Motor neuron (in vitro differentiated cells): ENCODE measurements at regions not wholly inside any gene's neighbourhood (a gene's known extent, or its start where the extent isn't known, plus 50 kb on each side); places are given as distances from the start of the nearest gene placed in this dataset.

ENCODE experiments used
- ATAC-seq, 8 experiments: fragments of 200-7000 bp; cut with Tn5 transposase; replicated peaks in 6 of 8; 2 replicates each; pipeline ENCODE4 v1.8.0; 2021; ENCODE audit warnings: mild to moderate bottlenecking in 8 of 8, moderate library complexity in 8 of 8
- H3K27ac ChIP-seq, 2 donors: fragments of 250-450 bp; sonication (Bioruptor Pico); 2 replicates each; pipeline ENCODE4 v1.9.0; 2021; ENCODE audit warnings: antibody characterized with exemption in 2 of 2, mild to moderate bottlenecking in 2 of 2, moderate library complexity in 1 of 2
- H3K4me1 ChIP-seq, 2 donors: fragments of 250-450 bp; sonication (Bioruptor Pico); replicated peaks in 1 of 2; 2 replicates each; pipeline ENCODE4 v1.6.1; 2021; ENCODE audit warnings: antibody characterized with exemption in 2 of 2, mild to moderate bottlenecking in 2 of 2, moderate library complexity in 1 of 2
- H3K4me3 ChIP-seq, 5 donors: fragments of 250-450 bp; sonication (Bioruptor Pico); 2 replicates each; pipeline ENCODE4 v1.9.0; 2021; ENCODE audit warnings: antibody characterized with exemption in 5 of 5, mild to moderate bottlenecking in 5 of 5, moderate library complexity in 4 of 5
- WGBS, 10 experiments: fragments of 450-650 bp; shearing (Covaris generic); methylation state at CpG; one replicate each; pipeline ENCODE4 v1.0.0; 2022; 5-methylcytosine and 5-hydroxymethylcytosine counted together
- in situ Hi-C, 9 experiments: fragments of 400-800 bp; cut with MboI; loops; one replicate each; pipeline ENCODE4 v1.15.0; 2021; ENCODE audit warnings: low sequenced_read_pairs in 9 of 9, low pct_unique_long_range_greater_than_20kb in 2 of 9; ENCODE audit not compliant: unreplicated experiment in 9 of 9

- Histone ChIP-seq H3K4me1 (no peaks in the 10 kb centered on the region), H3K4me3 (no peak overlapping the region), H3K27ac (no peak overlapping the region)
- ATAC-seq = no peak
- 0 to 100% (median 92%) methylated on average over 1 of the region's 1 CpG for WGBS, 10 experiments
- in situ Hi-C loops = loop anchor here in 1 of 9 experiments (25.0 kb wide), 1 partner anchor 1473 kb away; no protein-coding TSS in a partner anchor
Measured at GRCh38 chr13:61935710-61936109, 520.1 kb upstream of the PCDH20 start.

- ATAC-seq = no peak
- Histone ChIP-seq H3K4me3 (no peak overlapping the region), H3K4me1 (peaks cover 0 to 7% of the 10 kb centered on the region in 2 donors), H3K27ac (no peak overlapping the region)
- in situ Hi-C loops = loop anchor here in 1 of 9 experiments (25.0 kb wide), 1 partner anchor 1465 kb away; no protein-coding TSS in a partner anchor
- WGBS, 10 experiments = 29 to 100% (median 91%) methylated on average over 1 of the region's 1 CpG; no CpG with 5 or more reads in 1 of the 10 experiments
Measured at GRCh38 chr13:61927648-61928047, 512.0 kb upstream of the PCDH20 start.

- ATAC-seq = peak in 1 of 8 experiments; percentile 43
- WGBS, 10 experiments = 0 to 100% (median 20%) methylated on average over 1 to 2 of the region's 2 CpGs; no CpG with 5 or more reads in 3 of the 10 experiments
- in situ Hi-C loops = no loop called here
- Histone ChIP-seq H3K4me1 (no peaks in the 10 kb centered on the region), H3K4me3 (no peak overlapping the region), H3K27ac (no peak overlapping the region)
Measured at GRCh38 chr13:61918841-61919240, 503.2 kb upstream of the PCDH20 start.

GRCh38 chr13:61916483-61916882 lies 500.8 kb upstream of the PCDH20 start:
- no peak overlapping the region for H3K27ac ChIP-seq
- no peak for ATAC-seq
- no peak overlapping the region for H3K4me3 ChIP-seq
- H3K4me1 ChIP-seq = no peaks in the 10 kb centered on the region
- WGBS, 10 experiments = 0 to 100% (median 92%) methylated on average over 1 of the region's 1 CpG; no CpG with 5 or more reads in 1 of the 10 experiments
- in situ Hi-C loops = no loop called here

GRCh38 chr13:61913183-61913582 lies 497.5 kb upstream of the PCDH20 start:
- no peaks in the 10 kb centered on the region for H3K4me1 ChIP-seq
- in situ Hi-C loops = no loop called here
- no peak overlapping the region for H3K4me3 ChIP-seq
- ATAC-seq = no peak
- no peak overlapping the region for H3K27ac ChIP-seq
- WGBS, 10 experiments = 0 to 100% (median 66%) methylated on average over 1 of the region's 1 CpG; no CpG with 5 or more reads in 4 of the 10 experiments

- 0 to 100% (median 83%) methylated on average over 1 to 3 of the region's 3 CpGs; no CpG with 5 or more reads in 1 of the 10 experiments for WGBS, 10 experiments
- Histone ChIP-seq H3K4me3 (no peak overlapping the region), H3K27ac (no peak overlapping the region), H3K4me1 (no peaks in the 10 kb centered on the region)
- ATAC-seq = peak in 1 of 8 experiments; percentile 53
- in situ Hi-C loops = no loop called here
Measured at GRCh38 chr13:61908906-61909615, 493.4 kb upstream of the PCDH20 start.

GRCh38 chr13:61905054-61905453 lies 489.4 kb upstream of the PCDH20 start:
- Histone ChIP-seq H3K4me3 (no peak overlapping the region), H3K27ac (no peak overlapping the region), H3K4me1 (peaks cover 0 to 4% of the 10 kb centered on the region in 2 donors)
- no peak for ATAC-seq
- WGBS, 10 experiments = 0 to 100% (median 94%) methylated on average over 1 to 2 of the region's 2 CpGs; no CpG with 5 or more reads in 1 of the 10 experiments
- in situ Hi-C loops = no loop called here

GRCh38 chr13:61901946-61902541 lies 486.4 kb upstream of the PCDH20 start:
- ATAC-seq = no peak
- no peak overlapping the region for H3K4me3 ChIP-seq
- no peak overlapping the region for H3K27ac ChIP-seq
- in situ Hi-C loops = no loop called here
- peaks cover 0 to 5% of the 10 kb centered on the region in 2 donors for H3K4me1 ChIP-seq

- Histone ChIP-seq H3K27ac (no peak overlapping the region), H3K4me1 (peaks cover 0 to 5% of the 10 kb centered on the region in 2 donors), H3K4me3 (no peak overlapping the region)
- in situ Hi-C loops = no loop called here
- ATAC-seq = no peak
- WGBS, 10 experiments = 0 to 75% (median 23%) methylated on average over 1 to 3 of the region's 3 CpGs; no CpG with 5 or more reads in 1 of the 10 experiments
Measured at GRCh38 chr13:61900033-61900432, 484.4 kb upstream of the PCDH20 start.

- no peak for ATAC-seq
- Histone ChIP-seq H3K27ac (no peak overlapping the region), H3K4me1 (peaks cover 0 to 5% of the 10 kb centered on the region in 2 donors), H3K4me3 (no peak overlapping the region)
- in situ Hi-C loops = no loop called here
- WGBS, 10 experiments = 0 to 100% (median 80%) methylated on average over 1 to 2 of the region's 2 CpGs; no CpG with 5 or more reads in 1 of the 10 experiments
Measured at GRCh38 chr13:61898207-61898606, 482.6 kb upstream of the PCDH20 start.

- Histone ChIP-seq H3K4me3 (no peak overlapping the region), H3K27ac (no peak overlapping the region), H3K4me1 (peaks cover 0 to 7% of the 10 kb centered on the region in 2 donors)
- in situ Hi-C loops = no loop called here
- peak in 1 of 8 experiments; percentile 25 for ATAC-seq
Measured at GRCh38 chr13:61891401-61891800, 475.8 kb upstream of the PCDH20 start.

GRCh38 chr13:61884830-61885229 lies 469.2 kb upstream of the PCDH20 start:
- H3K27ac ChIP-seq = no peak overlapping the region
- H3K4me3 ChIP-seq = no peak overlapping the region
- in situ Hi-C loops = no loop called here
- 5 to 100% (median 71%) methylated on average over 1 to 4 of the region's 4 CpGs; no CpG with 5 or more reads in 2 of the 10 experiments for WGBS, 10 experiments
- no peaks in the 10 kb centered on the region for H3K4me1 ChIP-seq
- no peak for ATAC-seq

GRCh38 chr13:61880578-61881283 lies 465.1 kb upstream of the PCDH20 start:
- Histone ChIP-seq H3K4me1 (no peaks in the 10 kb centered on the region), H3K4me3 (no peak overlapping the region), H3K27ac (no peak overlapping the region)
- ATAC-seq = peak in 3 of 8 experiments; percentile 55 to 96 (median 63)
- 0 to 100% (median 76%) methylated on average over 1 to 3 of the region's 3 CpGs; no CpG with 5 or more reads in 1 of the 10 experiments for WGBS, 10 experiments
- in situ Hi-C loops = no loop called here
